T-cell (primary cell): ENCODE measurements at regions not wholly inside any gene's neighbourhood (a gene's known extent, or its start where the extent isn't known, plus 50 kb on each side); places are given as distances from the start of the nearest gene placed in this dataset.

Experiments used
- ATAC-seq, 4 experiments: fragments of 200-7000 bp in 3 of 4; fragments of 150-1000 bp in 1 of 4; cut with Tn5 transposase; replicated peaks in 1 of 4; 1 replicate in 3 of 4; 2 replicates in 1 of 4; pipeline ENCODE4 v1.10.0; 2021; ENCODE audit warnings: moderate library complexity in 3 of 4, mild to moderate bottlenecking in 2 of 4, moderate number of reproducible peaks in 1 of 4
- CTCF ChIA-PET, 2 donors: fragments of 300-600 bp; sonication (Branson Sonifier 250); formaldehyde crosslinking; loops; one replicate each; lab custom pipeline; 2022; ENCODE audit warnings: antibody characterized with exemption in 2 of 2; lab: Charles Lee
- POLR2A ChIA-PET, 2 donors: fragments of 300-600 bp; sonication (Branson Sonifier 250); formaldehyde crosslinking; loops; one replicate each; lab custom pipeline; 2022; ENCODE audit warnings: antibody characterized with exemption in 2 of 2; lab: Charles Lee
- DNase-seq, 35 experiments: peaks; one replicate each; pipeline versions ENCODE4 v3.0.0 to v3.0.0-alpha.2; 2013 to 2023
- H3K27ac ChIP-seq: one replicate; pipeline ENCODE4 v1.5.1; 2013; ENCODE audit warnings: low read length
- H3K27me3 ChIP-seq, 2 experiments: replicated peaks in 1 of 2; 1 replicate in 1 of 2; 2 replicates in 1 of 2; pipeline versions ENCODE4 v1.6.1 to v1.7.0; 2013; ENCODE audit warnings: low read length in 1 of 2, mixed read lengths in 1 of 2; ENCODE audit not compliant: control insufficient read depth in 2 of 2, insufficient read depth in 2 of 2; ENCODE audit errors: extremely low read depth in 1 of 2
- H3K36me3 ChIP-seq, 2 donors: 1 replicate in 1 of 2; 2 replicates in 1 of 2; pipeline versions ENCODE4 v1.6.1 to v1.7.0; 2013; ENCODE audit warnings: low read length in 1 of 2; ENCODE audit not compliant: control insufficient read depth in 2 of 2, insufficient read depth in 1 of 2; ENCODE audit errors: extremely low read depth in 1 of 2
- H3K4me1 ChIP-seq, 2 experiments: 1 replicate in 1 of 2; 2 replicates in 1 of 2; pipeline versions ENCODE4 v1.6.1 to v1.7.0; 2013; ENCODE audit warnings: low read length in 2 of 2, mixed read lengths in 1 of 2; ENCODE audit not compliant: insufficient read depth in 2 of 2, control insufficient read depth in 1 of 2; ENCODE audit errors: extremely low read depth in 1 of 2
- H3K4me3 ChIP-seq, 2 donors: 1 replicate in 1 of 2; 2 replicates in 1 of 2; pipeline versions ENCODE4 v1.5.1 to v1.7.0; 2013; ENCODE audit warnings: mild to moderate bottlenecking in 2 of 2, low read length in 1 of 2, moderate library complexity in 1 of 2; ENCODE audit not compliant: control insufficient read depth in 1 of 2; ENCODE audit errors: extremely low read depth in 1 of 2
- H3K9me3 ChIP-seq: 2 replicates; pipeline ENCODE4 v1.7.0; 2013
- H3K27ac Mint-ChIP-seq, 2 donors: one replicate each; pipeline ENCODE4 v1.8.0; 2020 to 2021; ENCODE audit warnings: mild to moderate bottlenecking in 2 of 2, mixed read lengths in 2 of 2
- H3K27me3 Mint-ChIP-seq, 2 donors: one replicate each; pipeline ENCODE4 v1.8.0; 2021 to 2022; ENCODE audit warnings: mixed read lengths in 2 of 2
- H3K36me3 Mint-ChIP-seq: one replicate; pipeline ENCODE4 v1.8.0; 2021; ENCODE audit warnings: mixed read lengths
- H3K4me1 Mint-ChIP-seq, 3 donors: one replicate each; pipeline ENCODE4 v1.8.0; 2020 to 2022; ENCODE audit warnings: mixed read lengths in 3 of 3, mild to moderate bottlenecking in 1 of 3
- H3K4me3 Mint-ChIP-seq, 3 donors: one replicate each; pipeline ENCODE4 v1.8.0; 2020 to 2022; ENCODE audit warnings: mild to moderate bottlenecking in 3 of 3, mixed read lengths in 3 of 3, moderate library complexity in 3 of 3
- H3K9me3 Mint-ChIP-seq, 3 donors: one replicate each; pipeline ENCODE4 v1.8.0; 2020 to 2022; ENCODE audit warnings: mixed read lengths in 3 of 3
- WGBS: methylation state at CpG from one replicate; pipeline ENCODE4 v1.1.5; 2013; ENCODE audit warnings: missing lambda C conversion rate; ENCODE audit not compliant: insufficient coverage; 5-methylcytosine and 5-hydroxymethylcytosine counted together

GRCh38 chr6:122223251-122223650 lies 176.2 kb upstream of the HSF2 start:
- H3K9me3 Mint-ChIP-seq: no peaks in the 10 kb centered on the region
- Histone ChIP-seq H3K4me1 (no peaks in the 10 kb centered on the region), H3K9me3 (no peaks in the 10 kb centered on the region), H3K27me3 (no peaks in the 10 kb centered on the region), H3K36me3 (no peaks in the 10 kb centered on the region), H3K4me3 (no peak overlapping the region), H3K27ac (no peak overlapping the region)
- no CpG with 5 or more reads among the region's 1 CpG for WGBS
- ATAC-seq: no peak
- no peaks in the 10 kb centered on the region for H3K36me3 Mint-ChIP-seq
- no peak overlapping the region for H3K27ac Mint-ChIP-seq
- DNase-seq: no peak
- no peak overlapping the region for H3K4me3 Mint-ChIP-seq
- ChIA-PET POLR2A (no interaction called here), CTCF (no interaction called here)
- H3K4me1 Mint-ChIP-seq: no peaks in the 10 kb centered on the region
- no peaks in the 10 kb centered on the region for H3K27me3 Mint-ChIP-seq

DNA sequence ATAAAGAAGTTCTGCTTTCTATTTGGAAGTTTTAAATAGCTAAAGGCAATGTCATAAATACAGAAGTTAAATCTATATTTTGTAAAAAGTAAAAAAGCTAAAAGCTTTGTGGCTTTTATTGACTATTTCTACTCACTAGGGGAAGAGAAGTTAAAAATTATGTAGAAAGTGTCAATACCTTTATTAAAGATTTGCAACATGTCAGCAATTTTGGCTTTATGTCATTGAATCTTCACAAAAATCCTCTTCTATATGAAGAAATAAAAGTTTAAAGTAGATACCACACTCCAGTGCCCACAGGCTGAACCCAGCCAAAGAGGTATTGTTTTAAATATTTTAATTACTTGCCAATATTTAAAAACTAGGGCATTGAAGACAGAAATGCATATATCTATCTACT lies 160.6 kb upstream of the HSF2 start:
- no peaks in the 10 kb centered on the region for H3K4me1 Mint-ChIP-seq
- no peak overlapping the region for H3K27ac Mint-ChIP-seq
- H3K4me3 Mint-ChIP-seq: no peak overlapping the region
- H3K9me3 ChIP-seq: no peaks in the 10 kb centered on the region
- H3K9me3 Mint-ChIP-seq: peaks cover 10 to 16% (median 12%) of the 10 kb centered on the region in 3 donors
- ChIA-PET CTCF (no interaction called here), POLR2A (no interaction called here)
- H3K36me3 ChIP-seq: no peaks in the 10 kb centered on the region
- ATAC-seq: no peak
- H3K4me3 ChIP-seq: no peak overlapping the region
- H3K27me3 Mint-ChIP-seq: no peaks in the 10 kb centered on the region
- DNase-seq: no peak
- no peaks in the 10 kb centered on the region for H3K4me1 ChIP-seq
- no peaks in the 10 kb centered on the region for H3K27me3 ChIP-seq
- H3K36me3 Mint-ChIP-seq: no peaks in the 10 kb centered on the region
- H3K27ac ChIP-seq: no peak overlapping the region

DNA sequence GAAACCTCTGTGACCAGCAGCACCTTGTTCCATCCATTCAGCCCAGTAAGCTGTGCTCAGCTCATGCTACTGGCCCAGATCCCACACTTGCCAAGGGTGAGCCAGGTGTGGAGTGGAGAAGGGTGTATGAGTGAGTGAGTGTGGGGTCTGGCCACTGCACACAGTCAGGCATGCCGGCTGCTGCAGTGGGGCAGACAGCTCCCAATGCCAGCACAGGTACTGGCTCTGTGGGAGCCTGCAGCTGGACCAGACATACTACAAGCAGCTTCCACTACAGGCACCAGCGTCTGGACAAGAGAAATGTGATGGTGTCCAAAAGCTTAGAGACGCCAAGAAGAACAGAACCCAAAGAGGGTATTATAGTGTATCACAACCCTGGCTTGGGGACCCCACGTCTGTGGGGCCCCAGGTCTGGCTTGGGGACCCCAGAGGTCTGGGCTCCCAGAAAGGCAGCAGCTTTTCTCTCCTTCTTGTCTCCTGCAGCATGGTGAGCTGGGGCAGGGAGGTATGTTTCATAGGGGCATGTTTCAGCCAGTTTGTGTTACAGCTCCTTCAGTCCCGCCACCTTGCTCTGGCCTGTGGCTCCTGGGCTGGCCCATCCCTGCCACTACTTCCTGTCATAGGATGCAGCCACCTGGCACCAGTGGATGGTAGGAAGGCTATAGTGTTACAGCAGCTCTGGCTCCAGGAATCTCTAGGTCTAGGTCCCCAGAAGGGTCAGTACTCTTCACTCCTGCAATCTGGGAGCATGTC lies 152.4 kb upstream of the HSF2 start:
- POLR2A ChIA-PET: no interaction called here
- no peaks in the 10 kb centered on the region for H3K9me3 ChIP-seq
- H3K27ac Mint-ChIP-seq: no peak overlapping the region
- ATAC-seq (no peak), DNase-seq (no peak)
- no peaks in the 10 kb centered on the region for H3K36me3 ChIP-seq
- H3K36me3 Mint-ChIP-seq: no peaks in the 10 kb centered on the region
- peaks cover 0 to 3% of the 10 kb centered on the region in 2 experiments for H3K27me3 ChIP-seq
- no peak overlapping the region for H3K4me3 Mint-ChIP-seq
- no peaks in the 10 kb centered on the region for H3K4me1 ChIP-seq
- no peaks in the 10 kb centered on the region for H3K4me1 Mint-ChIP-seq
- H3K27me3 Mint-ChIP-seq: no peaks in the 10 kb centered on the region
- H3K27ac ChIP-seq: no peak overlapping the region
- CTCF ChIA-PET: interaction anchor here in 1 of 2 donors (0.6 to 0.7 kb wide), 2 partner anchors 10 to 46 kb away, joined by 3 read pairs; no protein-coding TSS in a partner anchor
- H3K4me3 ChIP-seq: no peak overlapping the region
- 56% methylated on average over 3 of the region's 5 CpGs for WGBS
- H3K9me3 Mint-ChIP-seq: peaks cover 9 to 26% (median 18%) of the 10 kb centered on the region in 3 donors

DNA sequence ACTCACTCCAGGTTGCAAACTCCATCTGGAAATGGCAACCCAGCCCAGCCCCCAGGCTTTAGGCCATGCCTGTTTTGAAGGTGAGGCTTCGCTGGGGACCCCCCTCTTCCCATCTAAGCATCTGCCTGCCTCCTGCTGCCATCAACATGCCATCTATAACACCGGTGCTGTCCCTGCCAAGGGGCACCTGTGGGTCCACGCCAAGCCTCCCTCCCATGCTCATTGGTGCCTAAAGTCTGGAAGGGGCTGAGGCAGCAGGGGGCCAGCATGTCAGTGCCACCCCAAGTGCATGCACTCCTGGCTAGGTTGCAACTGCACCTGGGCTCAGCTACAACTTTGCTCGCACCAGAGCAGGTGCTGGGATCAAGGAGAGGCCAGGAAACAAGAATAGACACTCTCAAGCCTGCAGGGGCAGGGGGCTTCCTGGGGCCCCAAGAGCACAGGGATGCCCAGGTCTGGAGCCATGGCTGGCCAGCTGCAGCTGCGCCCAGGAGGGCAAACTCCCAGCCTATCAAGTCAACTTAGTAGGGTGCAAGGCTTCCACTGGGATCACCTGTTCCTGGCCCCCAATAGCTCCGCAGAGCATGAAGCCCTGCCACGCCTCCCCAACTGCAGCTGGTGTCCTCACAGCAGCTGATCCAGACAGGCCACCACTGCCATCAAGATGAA lies 151.3 kb upstream of the HSF2 start:
- ATAC-seq (no peak), DNase-seq (no peak)
- Mint-ChIP-seq H3K36me3 (no peaks in the 10 kb centered on the region), H3K27me3 (no peaks in the 10 kb centered on the region), H3K4me3 (no peak overlapping the region), H3K27ac (no peak overlapping the region), H3K4me1 (no peaks in the 10 kb centered on the region), H3K9me3 (peaks cover 9 to 19% (median 14%) of the 10 kb centered on the region in 3 donors)
- no peak overlapping the region for H3K4me3 ChIP-seq
- peaks cover 0 to 3% of the 10 kb centered on the region in 2 experiments for H3K27me3 ChIP-seq
- POLR2A ChIA-PET: no interaction called here
- H3K36me3 ChIP-seq: no peaks in the 10 kb centered on the region
- CTCF ChIA-PET: no interaction called here
- no peaks in the 10 kb centered on the region for H3K4me1 ChIP-seq
- H3K9me3 ChIP-seq: no peaks in the 10 kb centered on the region
- H3K27ac ChIP-seq: no peak overlapping the region
- 66% methylated on average over 6 of the region's 7 CpGs for WGBS

- DNase-seq: no peak
- CTCF ChIA-PET: no interaction called here
- POLR2A ChIA-PET: no interaction called here
- Histone ChIP-seq H3K9me3 (no peaks in the 10 kb centered on the region), H3K27ac (no peak overlapping the region), H3K4me3 (no peak overlapping the region), H3K36me3 (no peaks in the 10 kb centered on the region), H3K4me1 (no peaks in the 10 kb centered on the region), H3K27me3 (peaks cover 0 to 3% of the 10 kb centered on the region in 2 experiments)
- H3K4me1 Mint-ChIP-seq: no peaks in the 10 kb centered on the region
- H3K9me3 Mint-ChIP-seq: peaks cover 3 to 12% (median 7%) of the 10 kb centered on the region in 3 donors
- no peaks in the 10 kb centered on the region for H3K36me3 Mint-ChIP-seq
- no peaks in the 10 kb centered on the region for H3K27me3 Mint-ChIP-seq
- 20% methylated on average over 1 of the region's 1 CpG for WGBS
- H3K4me3 Mint-ChIP-seq: no peak overlapping the region
- no peak for ATAC-seq
- no peak overlapping the region for H3K27ac Mint-ChIP-seq
Measured at GRCh38 chr6:122248844-122249243, 150.6 kb upstream of the HSF2 start.

DNA sequence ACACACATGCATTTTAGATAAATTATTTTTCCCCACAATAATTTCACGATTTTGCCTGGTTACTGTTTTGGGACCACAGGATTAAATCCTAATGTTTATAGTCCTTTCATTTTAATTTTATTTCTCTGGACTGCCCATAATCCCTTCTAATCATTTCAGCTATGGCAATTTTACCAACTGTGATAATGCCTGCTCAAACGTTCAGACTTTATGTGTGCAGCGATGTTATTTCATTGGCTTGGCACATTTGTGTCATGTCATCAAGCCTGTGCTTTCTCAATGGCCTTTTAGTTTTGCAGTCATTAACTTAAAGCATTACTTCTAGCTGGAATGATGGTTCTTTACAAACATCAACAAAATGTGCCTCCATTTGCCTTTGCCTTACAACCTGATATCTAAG lies 140.6 kb upstream of the HSF2 start:
- no peak overlapping the region for H3K4me3 Mint-ChIP-seq
- no peak for ATAC-seq
- H3K4me1 Mint-ChIP-seq: no peaks in the 10 kb centered on the region
- H3K27ac Mint-ChIP-seq: no peak overlapping the region
- Histone ChIP-seq H3K4me3 (no peak overlapping the region), H3K9me3 (no peaks in the 10 kb centered on the region), H3K27ac (no peak overlapping the region), H3K4me1 (no peaks in the 10 kb centered on the region), H3K27me3 (no peaks in the 10 kb centered on the region), H3K36me3 (no peaks in the 10 kb centered on the region)
- H3K27me3 Mint-ChIP-seq: no peaks in the 10 kb centered on the region
- 74% methylated on average over 3 of the region's 3 CpGs for WGBS
- ChIA-PET POLR2A (no interaction called here), CTCF (no interaction called here)
- no peak for DNase-seq
- no peaks in the 10 kb centered on the region for H3K36me3 Mint-ChIP-seq
- no peaks in the 10 kb centered on the region for H3K9me3 Mint-ChIP-seq
